ENCODE measurements at regions not wholly inside any gene's neighbourhood (a gene's known extent, or its start where the extent isn't known, plus 50 kb on each side); places are given as distances from the start of the nearest gene placed in this dataset.

- TF ChIP-seq, protein P1, sequence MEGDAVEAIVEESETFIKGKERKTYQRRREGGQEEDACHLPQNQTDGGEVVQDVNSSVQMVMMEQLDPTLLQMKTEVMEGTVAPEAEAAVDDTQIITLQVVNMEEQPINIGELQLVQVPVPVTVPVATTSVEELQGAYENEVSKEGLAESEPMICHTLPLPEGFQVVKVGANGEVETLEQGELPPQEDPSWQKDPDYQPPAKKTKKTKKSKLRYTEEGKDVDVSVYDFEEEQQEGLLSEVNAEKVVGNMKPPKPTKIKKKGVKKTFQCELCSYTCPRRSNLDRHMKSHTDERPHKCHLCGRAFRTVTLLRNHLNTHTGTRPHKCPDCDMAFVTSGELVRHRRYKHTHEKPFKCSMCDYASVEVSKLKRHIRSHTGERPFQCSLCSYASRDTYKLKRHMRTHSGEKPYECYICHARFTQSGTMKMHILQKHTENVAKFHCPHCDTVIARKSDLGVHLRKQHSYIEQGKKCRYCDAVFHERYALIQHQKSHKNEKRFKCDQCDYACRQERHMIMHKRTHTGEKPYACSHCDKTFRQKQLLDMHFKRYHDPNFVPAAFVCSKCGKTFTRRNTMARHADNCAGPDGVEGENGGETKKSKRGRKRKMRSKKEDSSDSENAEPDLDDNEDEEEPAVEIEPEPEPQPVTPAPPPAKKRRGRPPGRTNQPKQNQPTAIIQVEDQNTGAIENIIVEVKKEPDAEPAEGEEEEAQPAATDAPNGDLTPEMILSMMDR (IDR thresholded peaks at IDR 0.05) = no peak
- no peak for TF ChIP-seq POLR2A (IDR thresholded peaks at IDR 0.05)
Observed at GRCh38 chr1:187773168-187773567, 944.4 kb downstream of the PLA2G4A start.
